ENCODE measurements at regions not wholly inside any gene's neighbourhood (a gene's known extent, or its start where the extent isn't known, plus 50 kb on each side); places are given as distances from the start of the nearest gene placed in this dataset.

DNA sequence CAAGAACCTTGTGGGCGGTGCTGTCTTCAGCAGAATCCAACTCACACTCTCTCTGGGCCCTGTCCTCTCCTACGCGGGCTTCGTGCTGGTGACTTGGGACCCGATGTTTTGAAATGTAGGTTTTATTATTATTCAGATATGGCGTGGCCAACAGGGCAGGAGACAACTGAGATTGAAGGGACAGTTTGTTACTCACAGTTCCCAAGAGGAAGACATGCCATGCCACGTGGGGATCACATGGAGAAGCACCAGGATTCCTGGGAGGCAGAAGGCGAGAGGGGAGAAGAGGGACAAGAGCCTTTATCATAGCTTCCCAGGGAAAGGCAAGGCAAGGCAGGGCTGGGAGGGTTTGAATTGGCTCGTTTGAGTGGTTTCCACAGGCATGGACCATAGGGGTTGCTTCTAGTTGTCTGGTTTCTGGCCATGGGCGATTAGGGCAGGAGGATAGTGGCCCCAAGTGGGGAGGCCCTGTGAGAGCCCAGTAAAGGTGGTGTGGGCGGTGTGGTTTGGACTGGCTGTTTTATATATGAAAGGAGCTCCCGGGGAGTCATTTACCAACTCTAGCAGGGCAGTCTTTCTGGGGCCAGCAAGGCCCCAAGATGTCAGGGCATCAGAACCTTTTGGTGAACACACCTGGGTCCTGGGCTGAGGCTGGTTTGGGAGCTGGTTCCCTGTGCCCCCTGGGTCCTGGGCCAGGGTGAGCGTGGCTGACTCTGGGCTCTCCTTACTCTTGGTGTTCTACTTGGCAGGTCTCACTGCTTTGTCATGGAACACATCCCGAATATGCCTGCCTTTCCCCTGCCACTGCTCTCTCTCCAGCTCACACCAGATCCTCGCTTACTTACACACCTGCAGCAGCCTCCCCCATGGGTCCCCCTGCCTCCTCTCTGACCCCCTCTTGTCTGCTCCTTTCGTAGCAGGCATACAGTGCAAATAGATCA, 94.0 kb upstream of the ZNF536 start:
- TF ChIP-seq POLR2AphosphoS2 (conservative IDR thresholded peaks at IDR 0.05; ENCODE audit: low read length) (no peak), ZNF302 (CRISPR knock-in tag; IDR thresholded peaks at IDR 0.05) (no peak), SMC3 (IDR thresholded peaks at IDR 0.05) (no peak), CBX8 (IDR thresholded peaks at IDR 0.05) (no peak), TFCP2L1 (CRISPR knock-in tag; IDR thresholded peaks at IDR 0.05) (no peak), HMGXB4 (CRISPR knock-in tag; IDR thresholded peaks at IDR 0.05; ENCODE audit: borderline replicate concordance) (no peak), HOXB13 (CRISPR knock-in tag; IDR thresholded peaks at IDR 0.05; ENCODE audit: low read depth) (no peak), FOXS1 (CRISPR knock-in tag; IDR thresholded peaks at IDR 0.05) (no peak), HEYL (CRISPR knock-in tag; IDR thresholded peaks at IDR 0.05) (no peak)
- TF ChIP-seq, protein P1, sequence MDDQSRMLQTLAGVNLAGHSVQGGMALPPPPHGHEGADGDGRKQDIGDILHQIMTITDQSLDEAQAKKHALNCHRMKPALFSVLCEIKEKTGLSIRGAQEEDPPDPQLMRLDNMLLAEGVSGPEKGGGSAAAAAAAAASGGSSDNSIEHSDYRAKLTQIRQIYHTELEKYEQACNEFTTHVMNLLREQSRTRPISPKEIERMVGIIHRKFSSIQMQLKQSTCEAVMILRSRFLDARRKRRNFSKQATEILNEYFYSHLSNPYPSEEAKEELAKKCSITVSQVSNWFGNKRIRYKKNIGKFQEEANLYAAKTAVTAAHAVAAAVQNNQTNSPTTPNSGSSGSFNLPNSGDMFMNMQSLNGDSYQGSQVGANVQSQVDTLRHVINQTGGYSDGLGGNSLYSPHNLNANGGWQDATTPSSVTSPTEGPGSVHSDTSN (IDR thresholded peaks at IDR 0.05): no peak
- Histone ChIP-seq H3K27ac (no peak overlapping the region), H3K4me2 (no peak overlapping the region), H3K4me3 (no peak overlapping the region), H3K4me1 (no peaks in the 10 kb centered on the region), H3K9me3 (peaks cover 9% of the 10 kb centered on the region)
- ATAC-seq (no peak), FAIRE-seq (no peak), DNase-seq (ENCODE audit: low read depth in 1 of 2, low spot score in 1 of 2) (no peak)
- ChIA-PET POLR2A (no interaction called here), CTCF (no interaction called here)
- WGBS (ENCODE audit: missing lambda C conversion rate): 10% methylated on average over 16 of the region's 16 CpGs

GRCh38 chr19:30278882-30279254, 93.3 kb upstream of the ZNF536 start:
- TF ChIP-seq NPAS2 (CRISPR knock-in tag; IDR thresholded peaks at IDR 0.05; ENCODE audit: borderline replicate concordance) (no peak), HOXB5 (CRISPR knock-in tag; IDR thresholded peaks at IDR 0.05) (no peak), RCOR1 (IDR thresholded peaks at IDR 0.05; ENCODE audit: low read depth, low read length) (no peak), RARB (CRISPR knock-in tag; IDR thresholded peaks at IDR 0.05) (no peak), JUN (IDR thresholded peaks at IDR 0.05) (no peak), PHF8 (IDR thresholded peaks at IDR 0.05; ENCODE audit: borderline replicate concordance, low read depth) (no peak), CHD4 (IDR thresholded peaks at IDR 0.05; ENCODE audit: borderline replicate concordance) (no peak), HOXB13 (CRISPR knock-in tag; IDR thresholded peaks at IDR 0.05; ENCODE audit: low read depth) (no peak), ZNF302 (CRISPR knock-in tag; IDR thresholded peaks at IDR 0.05) (no peak)
- ChIA-PET CTCF (interaction anchor here (0.9 kb wide), 1 partner anchor 8 kb away, joined by 3 read pairs; no protein-coding TSS in a partner anchor), POLR2A (no interaction called here)
- Histone ChIP-seq H3K4me1 (no peaks in the 10 kb centered on the region), H3K9me3 (0 out of 3 replicates have a peak, but pooled peaks cover 2% of the 10 kb centered on the region), H3K4me2 (no peak overlapping the region), H3K27ac (no peak overlapping the region), H3K4me3 (no peak overlapping the region)
- WGBS (ENCODE audit: missing lambda C conversion rate): 57% methylated on average over 9 of the region's 9 CpGs
- FAIRE-seq (no peak), DNase-seq (ENCODE audit: low read depth in 1 of 2, low spot score in 1 of 2) (no peak), ATAC-seq (no peak)

DNA sequence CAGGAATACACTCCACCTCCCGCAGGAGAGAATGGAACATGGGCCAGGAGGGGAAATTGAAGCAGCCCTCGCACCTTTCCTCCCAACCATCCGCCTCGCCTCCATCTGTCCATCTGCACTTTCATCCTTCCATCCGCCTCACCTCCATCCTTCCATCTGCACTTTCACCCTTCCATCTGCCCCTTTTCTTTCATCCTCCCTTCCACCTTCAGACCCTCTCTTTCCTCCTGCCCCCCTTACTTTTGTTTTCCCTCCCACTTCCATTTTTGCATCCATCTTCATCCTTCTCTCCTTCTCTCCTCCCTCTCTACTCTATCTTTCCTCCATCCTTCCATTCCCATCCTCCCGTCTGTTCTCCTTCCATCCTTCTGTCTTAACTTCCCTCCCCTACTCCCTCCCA, 92.2 kb upstream of the ZNF536 start:
- Histone ChIP-seq H3K4me1 (no peaks in the 10 kb centered on the region), H3K4me2 (no peak overlapping the region), H3K4me3 (no peak overlapping the region), H3K27ac (no peak overlapping the region), H3K9me3 (no peaks in the 10 kb centered on the region)
- TF ChIP-seq CHD4 (IDR thresholded peaks at IDR 0.05; ENCODE audit: borderline replicate concordance) (no peak), MAZ (IDR thresholded peaks at IDR 0.05; ENCODE audit: borderline replicate concordance, low read depth, low read length) (no peak), NR3C1 (IDR thresholded peaks at IDR 0.05) (no peak), HOXB5 (CRISPR knock-in tag; IDR thresholded peaks at IDR 0.05) (no peak), ESRRA (IDR thresholded peaks at IDR 0.05; ENCODE audit: borderline replicate concordance, low read length) (no peak), USF2 (IDR thresholded peaks at IDR 0.05) (no peak)
- TF ChIP-seq, protein P2, sequence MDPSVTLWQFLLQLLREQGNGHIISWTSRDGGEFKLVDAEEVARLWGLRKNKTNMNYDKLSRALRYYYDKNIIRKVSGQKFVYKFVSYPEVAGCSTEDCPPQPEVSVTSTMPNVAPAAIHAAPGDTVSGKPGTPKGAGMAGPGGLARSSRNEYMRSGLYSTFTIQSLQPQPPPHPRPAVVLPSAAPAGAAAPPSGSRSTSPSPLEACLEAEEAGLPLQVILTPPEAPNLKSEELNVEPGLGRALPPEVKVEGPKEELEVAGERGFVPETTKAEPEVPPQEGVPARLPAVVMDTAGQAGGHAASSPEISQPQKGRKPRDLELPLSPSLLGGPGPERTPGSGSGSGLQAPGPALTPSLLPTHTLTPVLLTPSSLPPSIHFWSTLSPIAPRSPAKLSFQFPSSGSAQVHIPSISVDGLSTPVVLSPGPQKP (IDR thresholded peaks at IDR 0.05; ENCODE audit: low read depth, low read length): no peak
- TF ChIP-seq, protein P3, sequence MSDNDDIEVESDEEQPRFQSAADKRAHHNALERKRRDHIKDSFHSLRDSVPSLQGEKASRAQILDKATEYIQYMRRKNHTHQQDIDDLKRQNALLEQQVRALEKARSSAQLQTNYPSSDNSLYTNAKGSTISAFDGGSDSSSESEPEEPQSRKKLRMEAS (IDR thresholded peaks at IDR 0.05): no peak
- DNase-seq (ENCODE audit: low read depth in 1 of 2, low spot score in 1 of 2): no peak
- ATAC-seq: no peak
- 4% methylated on average over 6 of the region's 6 CpGs for whole genome bisulfite sequencing (ENCODE audit: missing lambda C conversion rate)
- FAIRE-seq: no peak
- POLR2A ChIA-PET: no interaction called here
- CTCF ChIA-PET: no interaction called here

Data from A549 (cell line).